ENCODE measurements at regions not wholly inside any gene's neighbourhood (a gene's known extent, or its start where the extent isn't known, plus 50 kb on each side); places are given as distances from the start of the nearest gene placed in this dataset.
"Not testable (repeated sequence)": the region's sequence is repeated elsewhere in the genome, so short reads cannot be mapped to it uniquely, and the experiment has no call there.

- TF ChIP-seq POLR2A, CTCF (IDR thresholded peaks at IDR 0.05): not testable (repeated sequence)
These were observed 106.2 kb downstream of the NBPF11 start for GRCh38 chr1:148045872-148046271.

All from esophagus squamous epithelium (tissue), 4 donors.